ENCODE measurements at regions not wholly inside any gene's neighbourhood (a gene's known extent, or its start where the extent isn't known, plus 50 kb on each side); places are given as distances from the start of the nearest gene placed in this dataset.

DNA sequence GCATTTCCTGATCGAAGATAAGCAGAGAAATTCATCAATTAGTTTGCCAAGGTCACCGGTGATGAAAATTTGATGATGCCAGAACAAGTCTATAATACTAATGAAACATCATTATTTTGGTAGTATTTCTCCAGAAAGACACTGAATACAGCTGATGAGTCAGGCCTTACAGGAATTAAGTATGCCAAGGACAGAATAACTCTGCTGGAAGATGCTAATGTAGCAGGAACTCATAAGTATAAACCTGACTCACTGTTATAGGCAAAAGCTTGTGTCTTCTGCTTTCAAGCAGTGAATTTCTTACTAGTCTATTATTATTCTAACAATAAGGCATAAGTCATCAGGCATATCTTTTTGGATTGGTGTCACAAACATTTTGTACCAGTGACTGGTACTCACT, 1825.1 kb upstream of the IGFBP7 start:
- in situ Hi-C loops (cut with HindIII; ENCODE audit: low pct_unique_long_range_greater_than_20kb, low sequenced_read_pairs), result no loop called here
- no peak for DNase-seq (ENCODE audit: low read depth)

DNA sequence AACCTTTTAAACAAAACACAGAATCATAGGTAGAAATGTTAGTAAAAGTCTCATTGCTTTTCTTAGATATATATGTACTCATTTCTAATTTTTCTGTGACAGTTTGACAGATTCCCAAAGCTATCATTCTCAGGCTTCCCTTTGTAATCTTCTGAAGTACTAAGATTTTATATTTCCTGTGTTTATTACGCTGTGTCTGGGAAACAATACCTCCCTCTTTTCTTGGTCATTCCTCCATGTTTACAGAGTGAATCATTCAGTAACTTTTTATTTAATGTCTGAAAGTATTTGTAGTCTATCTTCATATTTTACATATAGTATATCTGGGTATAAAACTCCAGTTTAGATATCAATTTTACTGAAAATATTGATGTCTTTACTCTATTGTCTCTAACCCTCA, 1826.3 kb upstream of the IGFBP7 start:
- in situ Hi-C loops (cut with HindIII; ENCODE audit: low pct_unique_long_range_greater_than_20kb, low sequenced_read_pairs), result no loop called here

DNA sequence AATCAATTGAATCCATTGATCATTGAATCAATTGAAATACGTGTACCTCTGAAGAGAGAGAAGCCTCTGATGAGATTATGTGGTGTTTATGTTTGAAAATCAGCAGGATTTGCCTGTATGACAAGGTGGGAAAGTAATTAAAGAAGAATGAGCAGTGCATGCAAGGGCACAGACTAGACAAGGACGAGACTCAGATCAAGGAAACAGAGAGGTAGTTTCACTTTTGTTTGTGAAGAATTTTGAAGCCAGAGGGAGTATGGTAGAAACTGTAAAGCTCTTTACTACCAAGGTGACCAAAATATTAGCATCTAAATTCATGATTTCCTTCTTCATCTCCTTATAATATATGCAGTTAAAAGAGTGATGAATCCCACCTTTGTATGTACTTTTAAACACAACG, 1830.0 kb upstream of the IGFBP7 start:
- DNase-seq (ENCODE audit: low read depth), result no peak
- in situ Hi-C loops (cut with HindIII; ENCODE audit: low pct_unique_long_range_greater_than_20kb, low sequenced_read_pairs), result no loop called here

More for the DNA sequence above, 1826.3 kb upstream of the IGFBP7 start:
- no peak for DNase-seq (ENCODE audit: low read depth)

DNA sequence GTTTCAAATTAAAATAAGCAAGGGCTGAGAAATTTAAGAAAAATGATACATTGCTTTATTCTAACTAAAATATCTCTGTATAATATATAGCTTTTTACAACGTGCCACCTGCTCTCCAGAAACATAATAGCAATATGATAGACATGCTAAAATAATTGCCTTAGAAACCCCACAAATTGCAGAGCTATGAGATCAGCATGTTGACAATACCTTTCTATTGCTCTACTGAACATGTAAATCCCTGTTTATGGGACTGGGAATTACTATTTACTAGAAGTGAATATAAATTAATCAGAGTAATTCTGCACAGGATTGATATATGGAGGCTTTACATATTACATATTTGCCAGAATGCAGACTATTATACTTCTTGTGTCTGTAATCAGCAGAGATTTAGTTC, 1831.1 kb upstream of the IGFBP7 start:
- DNase-seq (ENCODE audit: low read depth), result no peak
- in situ Hi-C loops (cut with HindIII; ENCODE audit: low pct_unique_long_range_greater_than_20kb, low sequenced_read_pairs), result no loop called here

DNA sequence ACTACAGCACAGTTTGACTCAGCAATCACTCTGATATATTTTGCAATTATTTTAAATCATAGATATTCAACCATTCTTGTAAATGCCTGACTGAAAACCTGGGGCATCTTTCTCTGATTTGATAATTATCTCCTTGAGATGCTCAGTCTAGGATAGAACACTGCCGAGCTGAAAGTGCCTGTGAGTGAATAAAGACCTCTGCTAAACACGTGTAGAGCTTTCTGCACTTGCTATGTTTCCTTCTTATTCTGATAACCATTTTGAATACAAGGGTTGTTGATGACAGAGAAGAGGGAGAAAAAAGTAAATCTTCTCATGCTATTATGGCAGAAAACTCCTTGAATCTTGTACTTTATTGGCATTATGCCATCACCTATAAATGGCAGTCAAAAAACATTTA, 1843.4 kb upstream of the IGFBP7 start:
- no peak for DNase-seq (ENCODE audit: low read depth)
- in situ Hi-C loops (cut with HindIII; ENCODE audit: low pct_unique_long_range_greater_than_20kb, low sequenced_read_pairs), result no loop called here

DNA sequence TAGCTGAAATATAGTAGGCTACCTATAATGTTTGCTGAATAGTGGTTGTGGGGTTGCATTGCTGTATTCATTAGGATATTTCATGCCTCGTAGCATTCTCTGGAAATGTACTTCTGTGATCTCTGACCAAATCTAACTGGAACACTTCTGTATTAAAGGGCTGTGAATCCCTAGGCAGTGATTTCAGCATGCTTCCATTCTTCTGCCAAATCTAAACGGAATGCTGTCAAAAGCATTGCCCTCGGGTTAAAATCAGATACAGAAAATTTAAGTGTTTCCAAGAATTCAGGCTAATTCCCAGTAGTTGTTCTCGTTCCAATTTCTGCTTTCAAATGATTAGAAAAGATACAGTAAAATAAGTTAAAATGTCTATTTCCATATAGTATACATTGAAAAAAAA, 1847.5 kb upstream of the IGFBP7 start:
- no peak for DNase-seq (ENCODE audit: low read depth)
- in situ Hi-C loops (cut with HindIII; ENCODE audit: low pct_unique_long_range_greater_than_20kb, low sequenced_read_pairs), result no loop called here

DNA sequence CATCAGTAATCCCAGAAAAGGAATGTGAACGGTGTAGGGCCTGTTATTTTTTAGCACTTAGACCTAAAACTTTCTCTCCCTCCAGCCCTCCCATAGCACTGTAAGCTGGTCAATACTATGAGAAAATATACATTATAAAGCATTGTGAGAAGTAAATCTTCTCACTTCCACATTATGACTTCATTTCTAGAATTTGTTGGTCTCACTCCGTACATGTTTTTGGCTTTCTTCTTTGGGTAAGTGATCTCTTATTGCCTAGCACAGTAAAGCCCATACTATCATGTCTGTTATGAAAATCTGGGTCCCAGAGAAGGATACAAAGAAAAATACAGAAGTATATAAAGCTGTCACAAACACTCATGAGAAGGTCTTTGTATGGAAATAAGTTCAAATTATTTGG, 1851.1 kb upstream of the IGFBP7 start:
- in situ Hi-C loops (cut with HindIII; ENCODE audit: low pct_unique_long_range_greater_than_20kb, low sequenced_read_pairs), result no loop called here

DNA sequence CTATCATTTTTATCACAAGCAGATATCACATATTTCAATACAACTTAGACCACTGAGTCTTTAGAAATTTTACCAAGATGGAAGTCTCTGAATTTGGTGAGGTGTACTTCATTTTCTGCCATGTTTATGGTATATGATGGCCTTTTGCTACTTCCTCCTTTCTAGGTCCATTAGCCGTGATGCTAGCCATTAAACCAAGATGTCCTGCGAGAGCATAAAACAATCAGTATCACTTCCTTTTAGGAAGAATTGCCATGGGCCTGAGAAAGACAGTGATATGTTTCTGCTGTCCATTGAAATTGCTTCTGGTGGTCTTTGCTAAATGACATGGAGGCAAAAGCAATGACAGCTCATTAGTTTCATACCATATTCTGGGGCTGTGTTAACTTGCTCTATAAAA, 1851.7 kb upstream of the IGFBP7 start:
- no peak for DNase-seq (ENCODE audit: low read depth)
- in situ Hi-C loops (cut with HindIII; ENCODE audit: low pct_unique_long_range_greater_than_20kb, low sequenced_read_pairs), result no loop called here

More for the DNA sequence above, 1851.1 kb upstream of the IGFBP7 start:
- no peak for DNase-seq (ENCODE audit: low read depth)

DNA sequence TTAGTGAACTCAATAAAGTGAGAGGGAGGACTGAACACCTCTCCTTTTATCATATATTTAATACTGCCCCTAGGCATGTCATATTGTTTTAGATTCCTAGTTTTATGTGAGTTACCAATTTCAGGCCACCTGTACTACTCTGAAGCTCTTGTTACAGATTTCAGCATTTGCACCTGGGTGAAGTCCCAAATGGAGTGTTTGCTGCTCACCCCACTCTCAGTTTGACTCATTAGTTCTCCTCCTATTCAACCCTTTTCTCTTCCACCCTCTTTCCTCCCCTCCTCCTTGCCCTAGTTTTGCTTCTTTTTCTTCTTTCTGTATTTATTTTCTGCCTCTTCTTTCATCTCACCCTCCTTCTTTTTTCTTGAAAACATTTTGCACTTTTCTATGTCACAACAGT, 1852.2 kb upstream of the IGFBP7 start:
- in situ Hi-C loops (cut with HindIII; ENCODE audit: low pct_unique_long_range_greater_than_20kb, low sequenced_read_pairs), result no loop called here
- DNase-seq (ENCODE audit: low read depth), result no peak

DNA sequence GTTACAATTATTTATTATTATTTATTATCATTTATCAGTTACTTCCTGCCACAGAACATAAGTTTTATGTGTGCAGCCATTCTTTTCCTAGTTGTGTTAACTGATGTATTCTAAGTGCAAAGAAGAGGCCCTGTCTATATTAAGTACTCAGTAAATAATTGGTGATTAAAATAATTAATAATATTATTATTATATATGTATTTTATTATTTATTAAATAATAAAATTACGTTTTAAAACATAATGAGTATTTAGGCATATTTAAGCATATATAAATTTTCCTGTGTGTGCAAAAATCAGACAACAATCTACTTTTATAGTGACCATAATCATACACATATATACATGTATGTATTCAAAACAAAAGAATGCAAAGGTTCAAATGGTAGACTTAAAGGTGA, 1871.6 kb upstream of the IGFBP7 start:
- DNase-seq (ENCODE audit: low read depth), result no peak
- in situ Hi-C loops (cut with HindIII; ENCODE audit: low pct_unique_long_range_greater_than_20kb, low sequenced_read_pairs), result no loop called here

DNA sequence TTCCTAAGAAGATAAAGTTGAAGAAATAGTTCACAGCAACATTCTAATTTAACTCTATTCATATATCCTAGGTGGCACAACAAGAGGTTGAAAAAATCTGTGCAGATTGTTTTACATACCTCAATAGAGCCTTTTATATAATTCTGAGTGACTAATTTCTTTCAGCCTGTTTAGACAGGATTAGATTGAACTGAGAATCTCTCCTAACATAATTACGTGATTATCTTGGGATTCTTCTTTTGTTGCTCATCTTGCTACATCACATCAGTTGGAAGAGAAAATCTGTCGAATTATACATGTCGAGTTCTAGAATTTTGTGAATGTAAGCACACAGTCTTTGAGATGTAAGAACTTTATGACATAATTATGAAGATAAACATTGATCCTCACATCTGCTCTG, 1873.7 kb upstream of the IGFBP7 start:
- no peak for DNase-seq (ENCODE audit: low read depth)
- in situ Hi-C loops (cut with HindIII; ENCODE audit: low pct_unique_long_range_greater_than_20kb, low sequenced_read_pairs), result no loop called here

DNA sequence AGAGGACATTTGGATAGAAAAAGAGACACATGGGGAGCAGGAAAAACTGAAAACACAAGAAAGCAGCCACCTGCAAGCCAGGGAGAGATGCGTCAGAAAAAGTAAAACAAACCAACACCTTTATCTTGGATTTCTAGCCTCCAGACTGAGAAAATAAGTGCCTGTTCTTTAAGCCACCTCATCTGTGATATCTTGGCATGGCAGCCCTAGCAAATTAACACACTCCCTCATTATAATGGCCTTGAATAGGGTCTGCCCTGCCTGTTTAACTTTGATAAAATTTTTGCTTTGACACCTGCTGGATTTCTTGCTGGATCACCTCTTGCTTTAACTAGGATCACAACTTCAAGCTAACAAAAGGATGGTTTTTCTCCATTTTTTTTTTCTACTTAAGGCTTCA, 1892.0 kb upstream of the IGFBP7 start:
- no peak for DNase-seq (ENCODE audit: low read depth)
- in situ Hi-C loops (cut with HindIII; ENCODE audit: low pct_unique_long_range_greater_than_20kb, low sequenced_read_pairs), result no loop called here

DNA sequence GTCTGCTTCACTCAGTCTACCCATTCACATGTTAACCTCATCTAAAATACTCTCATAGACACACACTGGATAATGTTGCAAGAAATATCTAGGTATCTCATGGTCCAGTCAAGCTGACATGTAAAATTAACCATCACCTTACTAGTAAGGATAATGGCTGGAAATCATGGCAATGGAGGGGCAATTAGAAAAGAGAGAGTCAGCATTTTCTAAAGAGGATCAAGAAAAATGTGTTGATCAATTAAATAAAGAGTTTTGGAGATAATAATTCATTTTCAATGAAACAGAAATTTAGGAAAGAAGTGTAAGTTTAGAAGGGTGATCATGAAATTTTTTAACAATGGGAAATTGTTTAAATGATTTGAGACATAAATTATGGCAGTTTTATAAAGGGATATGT, 1914.1 kb upstream of the IGFBP7 start:
- no peak for DNase-seq (ENCODE audit: low read depth)
- in situ Hi-C loops (cut with HindIII; ENCODE audit: low pct_unique_long_range_greater_than_20kb, low sequenced_read_pairs), result no loop called here

DNA sequence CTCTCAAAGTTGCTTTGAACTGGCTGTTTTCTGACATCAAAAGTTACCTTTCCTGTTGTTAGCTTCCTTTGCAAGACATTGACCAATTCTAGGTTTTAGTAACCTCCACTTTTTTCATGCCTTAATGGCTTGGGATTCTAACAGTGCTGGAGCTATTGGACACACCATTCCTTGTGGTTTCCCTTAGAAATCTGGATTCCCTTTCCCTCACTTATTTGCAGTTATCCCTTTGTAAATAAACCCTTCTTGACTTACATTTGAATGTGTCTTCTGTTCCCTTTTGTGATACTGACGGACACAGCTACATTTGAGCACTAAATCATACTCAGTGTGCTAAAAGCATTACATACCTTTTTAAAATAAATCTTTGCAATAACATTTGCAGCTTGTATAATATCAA, 1927.6 kb upstream of the IGFBP7 start:
- no peak for DNase-seq (ENCODE audit: low read depth)
- in situ Hi-C loops (cut with HindIII; ENCODE audit: low pct_unique_long_range_greater_than_20kb, low sequenced_read_pairs), result no loop called here

DNA sequence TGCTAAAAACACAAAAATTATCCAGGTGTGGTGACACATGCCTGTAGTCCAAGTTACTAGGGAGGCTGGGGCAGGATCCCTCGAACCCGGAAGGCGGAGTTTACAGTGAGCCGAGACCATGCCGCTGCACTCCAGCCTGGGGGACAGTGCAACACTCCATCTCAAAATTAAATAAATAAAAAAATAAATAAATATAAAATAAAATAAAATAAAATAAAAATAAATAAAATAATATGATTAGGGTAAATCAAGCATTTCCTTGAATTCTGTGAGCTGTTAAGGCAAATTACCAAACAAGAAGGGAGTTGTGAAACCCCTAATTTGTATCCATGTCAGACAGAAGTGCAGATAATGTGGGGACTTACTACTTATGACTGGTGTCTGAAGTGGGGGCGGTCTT, 1928.9 kb upstream of the IGFBP7 start:
- in situ Hi-C loops (cut with HindIII; ENCODE audit: low pct_unique_long_range_greater_than_20kb, low sequenced_read_pairs), result no loop called here
- DNase-seq (ENCODE audit: low read depth), result no peak

DNA sequence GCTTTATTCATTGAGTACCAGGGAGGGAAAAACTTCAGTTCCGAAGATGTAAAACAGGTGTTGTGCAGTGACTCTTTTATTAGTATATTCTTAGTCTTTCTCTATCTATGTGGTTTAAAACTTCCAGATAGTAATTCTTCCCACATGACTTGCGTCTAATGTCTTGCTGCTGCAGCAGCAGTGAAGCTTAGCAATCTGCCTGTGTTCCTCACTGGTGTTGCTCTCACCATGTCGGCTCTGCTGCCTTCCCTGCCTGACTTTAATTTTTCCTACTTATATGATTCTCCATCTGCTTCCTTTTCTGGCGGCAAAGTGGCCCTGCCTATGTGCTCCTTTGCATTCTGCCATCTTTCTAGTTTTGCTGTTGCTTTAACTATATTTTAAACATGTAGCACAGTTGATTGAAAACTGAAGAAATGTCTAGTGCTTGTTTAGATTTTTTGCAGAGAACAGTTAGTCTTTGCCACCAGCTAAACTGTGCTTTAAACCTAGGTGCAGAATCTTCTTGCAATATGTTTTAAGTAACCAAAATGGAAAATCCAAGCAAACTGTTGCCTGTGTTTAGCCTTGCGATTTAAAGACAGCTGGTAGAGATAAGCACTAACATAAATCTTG, 1934.2 kb upstream of the IGFBP7 start:
- DNase-seq (ENCODE audit: low read depth), result no peak
- in situ Hi-C loops (cut with HindIII; ENCODE audit: low pct_unique_long_range_greater_than_20kb, low sequenced_read_pairs), result no loop called here

DNA sequence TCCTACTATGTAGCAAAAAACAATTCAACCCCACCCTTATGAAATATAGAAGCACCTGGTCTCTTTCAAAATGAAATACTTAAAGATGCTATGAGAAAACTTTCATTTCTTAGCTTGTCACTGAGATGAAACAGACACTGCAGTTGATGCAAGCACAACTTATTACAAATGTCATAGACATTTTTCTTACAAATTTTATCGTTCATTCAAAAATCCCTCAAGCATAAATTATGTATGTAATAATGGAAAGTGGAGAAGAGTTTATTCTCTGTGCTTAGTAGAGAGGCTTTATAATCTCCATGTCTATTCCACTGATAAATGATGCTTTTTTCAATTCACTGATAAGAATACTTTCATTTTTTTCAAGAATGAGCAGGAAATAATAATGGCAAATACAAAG, 1943.9 kb upstream of the IGFBP7 start:
- DNase-seq (ENCODE audit: low read depth), result no peak
- in situ Hi-C loops (cut with HindIII; ENCODE audit: low pct_unique_long_range_greater_than_20kb, low sequenced_read_pairs), result no loop called here

DNA sequence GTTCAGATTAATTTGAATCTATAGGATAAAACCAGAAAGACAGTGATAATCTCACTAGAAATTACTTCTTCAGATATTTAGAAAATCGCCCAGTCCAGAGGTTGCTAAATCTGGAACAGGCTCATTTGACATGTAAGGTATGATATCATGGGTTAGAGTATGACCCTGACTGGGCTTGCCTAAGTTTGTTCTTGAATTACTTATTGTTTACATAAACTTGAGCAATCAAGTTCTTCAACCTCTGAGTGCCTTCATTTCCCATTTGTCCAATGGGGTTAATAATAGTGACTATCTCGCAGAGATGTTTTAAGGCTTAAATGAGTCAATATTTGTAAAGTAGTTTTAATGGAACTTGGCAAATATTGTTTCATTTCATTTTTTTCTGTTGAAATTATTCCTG, 1947.6 kb upstream of the IGFBP7 start:
- DNase-seq (ENCODE audit: low read depth), result no peak
- in situ Hi-C loops (cut with HindIII; ENCODE audit: low pct_unique_long_range_greater_than_20kb, low sequenced_read_pairs), result no loop called here

DNA sequence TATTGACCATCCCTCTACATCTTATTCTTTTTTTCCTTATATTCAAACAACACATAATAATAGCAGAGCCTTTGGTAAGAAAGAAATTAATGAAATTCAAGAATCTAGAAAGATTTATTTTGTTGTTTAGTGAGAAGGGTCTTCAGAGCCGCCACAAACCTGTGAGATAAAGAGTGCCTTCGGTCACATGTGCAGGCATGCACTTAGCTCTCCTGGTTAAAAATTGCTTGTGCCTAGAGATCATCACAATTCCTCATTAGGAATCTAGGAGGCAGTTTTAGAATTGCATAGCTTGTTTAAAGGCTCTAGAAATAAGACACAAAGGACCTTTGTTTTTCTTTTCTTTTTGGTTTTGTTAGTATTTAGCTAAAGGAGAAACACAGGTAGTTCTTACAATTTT, 1948.4 kb upstream of the IGFBP7 start:
- in situ Hi-C loops (cut with HindIII; ENCODE audit: low pct_unique_long_range_greater_than_20kb, low sequenced_read_pairs), result no loop called here
- no peak for DNase-seq (ENCODE audit: low read depth)

DNA sequence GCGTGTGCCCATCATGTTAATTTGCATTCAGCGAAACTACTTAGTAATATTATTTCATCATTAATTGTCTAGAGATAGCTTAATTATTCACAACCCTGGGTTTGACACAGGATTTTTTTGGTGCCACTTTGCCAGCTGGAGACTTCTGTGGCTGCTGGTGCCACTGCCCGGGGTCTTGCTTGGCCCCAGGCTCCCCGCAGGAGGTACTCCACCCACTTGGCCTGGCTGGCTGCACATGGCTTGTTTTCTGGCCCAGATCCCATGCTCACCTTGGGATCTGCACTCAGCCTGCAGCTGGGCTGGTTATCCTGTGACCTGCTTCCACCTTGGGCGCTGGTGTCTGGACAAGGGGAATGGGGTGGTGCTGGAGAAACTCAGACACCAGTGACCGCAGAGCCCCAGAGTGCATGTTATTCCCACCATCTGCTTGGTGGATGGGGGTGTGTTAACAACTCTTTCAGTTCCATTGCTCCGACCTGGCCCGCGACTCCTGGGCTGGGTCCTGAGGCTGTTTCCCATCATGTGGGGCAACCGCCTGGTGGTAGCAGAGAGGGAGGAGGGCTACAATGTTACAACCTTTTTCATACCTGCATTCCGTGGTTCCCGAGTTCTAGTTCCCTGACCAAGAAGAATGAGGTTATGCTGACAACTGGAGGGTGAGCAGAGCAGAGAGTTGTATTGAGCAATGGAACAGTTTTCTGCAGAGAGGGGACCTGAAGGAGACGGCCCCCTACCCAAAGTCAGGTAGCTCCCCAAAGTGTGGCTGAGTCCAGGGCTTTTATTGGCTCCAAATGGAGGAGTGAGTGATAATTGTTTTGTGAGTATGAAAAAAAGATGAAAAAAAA, 1950.0 kb upstream of the IGFBP7 start:
- in situ Hi-C loops (cut with HindIII; ENCODE audit: low pct_unique_long_range_greater_than_20kb, low sequenced_read_pairs), result no loop called here
- DNase-seq (ENCODE audit: low read depth), result no peak

All from Caki2 (cell line).